Stimulated activated naive CD8-positive, alpha-beta T cell treated with anti-CD3 and anti-CD28 coated beads, Interleukin-15, amount 100 ng/mL, for 72 hours (primary cell): ENCODE measurements at regions not wholly inside any gene's neighbourhood (a gene's known extent, or its start where the extent isn't known, plus 50 kb on each side); places are given as distances from the start of the nearest gene placed in this dataset.
A peak's percentile ranks its signal among the peaks of the same experiment; 100 is the strongest.

Experiments
- ATAC-seq: fragments of 150-1000 bp; cut with Tn5 transposase; 2 replicates; pipeline ENCODE4 v1.10.0; 2021; ENCODE audit warnings: mild to moderate bottlenecking, moderate library complexity
- DNase-seq, 2 donors: peaks; one replicate each; pipeline ENCODE4 v3.0.0; 2021 to 2022
- H3K27ac Mint-ChIP-seq, 2 donors: one replicate each; pipeline ENCODE4 v1.8.0; 2022; ENCODE audit warnings: mild to moderate bottlenecking in 2 of 2, mixed read lengths in 2 of 2, moderate library complexity in 2 of 2
- H3K27me3 Mint-ChIP-seq: one replicate; pipeline ENCODE4 v1.8.0; 2022; ENCODE audit warnings: mixed read lengths
- H3K4me1 Mint-ChIP-seq: one replicate; pipeline ENCODE4 v1.8.0; 2022; ENCODE audit warnings: mild to moderate bottlenecking, mixed read lengths
- H3K4me3 Mint-ChIP-seq, 2 donors: one replicate each; pipeline ENCODE4 v1.8.0; 2022; ENCODE audit warnings: mild to moderate bottlenecking in 2 of 2, mixed read lengths in 2 of 2, moderate library complexity in 1 of 2
- H3K9me3 Mint-ChIP-seq, 2 donors: one replicate each; pipeline ENCODE4 v1.8.0; 2022; ENCODE audit warnings: mixed read lengths in 2 of 2

- peaks cover 14 to 18% of the 10 kb centered on the region in 2 donors for H3K9me3 Mint-ChIP-seq
- H3K27me3 Mint-ChIP-seq: no peaks in the 10 kb centered on the region
- no peaks in the 10 kb centered on the region for H3K4me1 Mint-ChIP-seq
- H3K27ac Mint-ChIP-seq: no peak overlapping the region
- H3K4me3 Mint-ChIP-seq: no peak overlapping the region
- ATAC-seq (no peak), DNase-seq (no peak)
Measured at GRCh38 chr2:42864222-42864621, 71.8 kb upstream of the HAAO start.

DNA sequence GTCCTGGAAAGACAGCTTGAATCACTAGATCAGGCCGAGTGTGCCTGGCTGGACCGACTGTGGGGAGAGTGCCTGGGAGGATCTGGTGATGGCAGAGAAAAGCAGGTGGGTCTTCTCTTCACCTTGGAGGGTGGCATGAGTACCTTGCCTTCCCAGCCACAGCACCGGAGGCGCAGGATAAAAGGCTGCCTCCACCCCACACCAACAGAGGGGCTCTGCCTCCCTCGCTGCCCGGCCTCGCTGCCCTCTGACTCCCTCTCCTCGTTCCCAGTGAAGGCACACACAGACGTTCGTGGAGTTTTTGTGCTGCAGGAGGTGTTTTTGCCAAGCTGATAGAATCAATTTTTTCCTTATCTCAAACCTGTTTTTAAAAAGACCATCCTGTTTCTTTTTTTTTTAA is 71.4 kb upstream of the HAAO start:
- no peak for DNase-seq
- Mint-ChIP-seq H3K9me3 (peaks cover 10 to 13% of the 10 kb centered on the region in 2 donors), H3K4me3 (no peak overlapping the region), H3K27me3 (no peaks in the 10 kb centered on the region), H3K4me1 (no peaks in the 10 kb centered on the region), H3K27ac (peak overlapping the region in 1 of 2 donors; percentile 42)
- ATAC-seq: no peak

GRCh38 chr2:42863320-42863719 is 70.9 kb upstream of the HAAO start:
- Mint-ChIP-seq H3K9me3 (peaks cover 5 to 9% of the 10 kb centered on the region in 2 donors), H3K27ac (peak overlapping the region in 1 of 2 donors; percentile 42), H3K4me1 (no peaks in the 10 kb centered on the region), H3K27me3 (no peaks in the 10 kb centered on the region), H3K4me3 (no peak overlapping the region)
- ATAC-seq (no peak), DNase-seq (no peak)

DNA sequence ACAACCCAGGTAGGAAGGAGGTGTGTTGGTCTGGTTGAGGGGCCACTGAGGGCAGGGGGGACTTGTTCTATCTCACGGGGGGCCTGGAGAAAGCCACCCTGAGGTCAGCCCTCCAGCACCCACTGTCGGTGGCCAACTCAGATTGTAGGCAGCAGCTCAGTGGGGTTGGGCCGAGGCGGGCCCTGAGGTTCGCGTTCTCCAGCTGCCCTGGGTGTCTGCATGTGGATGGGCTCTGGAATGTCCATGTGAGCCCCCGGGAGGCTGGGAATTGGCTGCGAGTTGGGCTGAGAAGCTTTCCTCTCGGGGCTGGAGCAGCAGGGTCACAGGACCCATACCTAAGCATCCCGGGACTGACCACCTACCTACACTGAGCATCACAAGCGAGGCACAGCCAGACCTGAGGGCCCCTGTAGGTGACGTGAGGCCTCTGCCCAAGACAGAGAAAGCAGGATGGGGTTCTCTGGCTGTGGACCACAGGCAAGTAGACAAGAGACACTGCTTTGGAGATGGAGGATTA is 70.3 kb upstream of the HAAO start:
- no peaks in the 10 kb centered on the region for H3K27me3 Mint-ChIP-seq
- no peak overlapping the region for H3K27ac Mint-ChIP-seq
- ATAC-seq: no peak
- DNase-seq: no peak
- H3K4me3 Mint-ChIP-seq: no peak overlapping the region
- no peaks in the 10 kb centered on the region for H3K4me1 Mint-ChIP-seq
- H3K9me3 Mint-ChIP-seq: peaks cover 0 to 5% of the 10 kb centered on the region in 2 donors

- no peaks in the 10 kb centered on the region for H3K4me1 Mint-ChIP-seq
- no peak for ATAC-seq
- peaks cover 0 to 4% of the 10 kb centered on the region in 2 donors for H3K9me3 Mint-ChIP-seq
- H3K4me3 Mint-ChIP-seq: no peak overlapping the region
- DNase-seq: no peak
- H3K27ac Mint-ChIP-seq: no peak overlapping the region
- H3K27me3 Mint-ChIP-seq: no peaks in the 10 kb centered on the region
Measured at GRCh38 chr2:42861321-42861720, 68.9 kb upstream of the HAAO start.

- ATAC-seq: no peak
- no peak for DNase-seq
- Mint-ChIP-seq H3K27me3 (no peaks in the 10 kb centered on the region), H3K4me1 (no peaks in the 10 kb centered on the region), H3K27ac (no peak overlapping the region), H3K4me3 (no peak overlapping the region), H3K9me3 (peaks cover 0 to 4% of the 10 kb centered on the region in 2 donors)
Measured at GRCh38 chr2:42860319-42861094, 68.1 kb upstream of the HAAO start.

- no peak overlapping the region for H3K4me3 Mint-ChIP-seq
- H3K9me3 Mint-ChIP-seq: peaks cover 0 to 4% of the 10 kb centered on the region in 2 donors
- H3K4me1 Mint-ChIP-seq: no peaks in the 10 kb centered on the region
- no peaks in the 10 kb centered on the region for H3K27me3 Mint-ChIP-seq
- H3K27ac Mint-ChIP-seq: no peak overlapping the region
- no peak for DNase-seq
- ATAC-seq: no peak
Measured at GRCh38 chr2:42859791-42860190, 67.4 kb upstream of the HAAO start.

DNA sequence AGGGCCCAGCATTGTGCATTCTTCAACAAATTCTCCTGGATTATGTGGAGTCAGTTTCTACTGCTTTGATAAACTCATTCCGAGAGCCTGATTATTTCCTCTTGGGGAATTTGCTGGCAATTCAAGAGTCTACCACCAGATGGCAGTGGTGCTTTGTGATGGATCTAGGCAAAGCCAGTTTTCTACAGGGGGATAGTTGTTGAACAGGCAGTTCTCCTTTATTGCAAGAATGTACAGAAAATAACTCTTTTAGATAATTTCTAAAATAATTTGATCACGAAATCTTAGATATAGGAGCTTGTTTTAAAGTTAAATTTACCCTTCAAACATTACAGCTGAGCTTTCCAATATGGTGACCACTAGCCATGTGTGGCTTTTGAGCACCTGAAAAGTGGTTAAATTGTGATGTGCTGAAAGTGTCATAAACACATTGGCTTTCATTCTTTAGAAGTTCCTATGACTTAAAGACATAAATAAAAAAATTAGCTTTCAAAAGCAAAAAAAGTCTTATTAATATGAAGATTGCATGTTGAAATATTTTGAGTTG is 66.7 kb upstream of the HAAO start:
- H3K9me3 Mint-ChIP-seq: peaks cover 0 to 4% of the 10 kb centered on the region in 2 donors
- peak; percentile 72 to 73 for DNase-seq
- H3K27ac Mint-ChIP-seq: no peak overlapping the region
- ATAC-seq: no peak
- no peaks in the 10 kb centered on the region for H3K27me3 Mint-ChIP-seq
- H3K4me3 Mint-ChIP-seq: no peak overlapping the region
- H3K4me1 Mint-ChIP-seq: no peaks in the 10 kb centered on the region

DNA sequence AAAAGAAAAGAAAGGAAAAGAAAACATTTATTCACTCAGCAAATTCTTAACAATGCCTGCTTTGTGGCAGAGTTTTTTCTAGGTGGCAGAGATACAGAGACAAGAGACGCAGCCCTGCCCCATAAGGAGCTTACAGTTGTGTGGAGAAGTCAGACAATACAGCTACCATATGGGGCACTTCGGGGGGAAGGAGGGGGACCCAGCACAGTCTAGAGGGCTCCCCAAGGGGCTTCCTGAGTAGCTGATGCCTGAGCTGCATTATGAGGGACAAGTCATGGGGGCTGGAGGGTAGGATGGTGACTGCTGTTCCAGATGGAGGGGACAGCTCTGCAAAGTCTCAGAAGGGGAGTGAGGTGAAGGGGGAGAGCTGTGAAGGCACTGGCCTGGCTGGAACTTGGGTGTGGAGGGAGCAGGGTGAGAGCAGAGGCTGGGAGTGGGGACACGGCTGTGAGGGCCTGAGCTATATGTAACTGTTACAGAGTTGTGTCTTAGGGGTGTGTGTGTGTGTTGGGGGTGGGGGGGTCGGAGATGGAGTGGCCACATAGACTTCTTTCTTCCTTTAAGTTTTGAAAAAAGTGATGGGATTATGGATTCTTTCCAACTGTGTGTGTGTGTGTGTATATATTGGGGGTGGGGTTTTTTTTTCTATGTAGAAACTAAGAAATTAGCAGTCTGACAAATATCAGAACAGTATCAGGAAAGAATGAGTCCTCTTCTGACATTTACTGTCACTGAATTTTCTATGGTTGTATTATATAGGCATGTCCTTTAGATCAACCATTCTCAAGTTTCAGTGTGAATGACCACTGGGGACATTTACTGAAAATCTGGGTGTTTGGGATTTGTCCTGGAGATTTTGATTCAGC is 66.0 kb upstream of the HAAO start:
- no peaks in the 10 kb centered on the region for H3K4me1 Mint-ChIP-seq
- H3K9me3 Mint-ChIP-seq: peaks cover 0 to 4% of the 10 kb centered on the region in 2 donors
- no peak for ATAC-seq
- no peaks in the 10 kb centered on the region for H3K27me3 Mint-ChIP-seq
- no peak for DNase-seq
- H3K27ac Mint-ChIP-seq: peak overlapping the region in 1 of 2 donors; percentile 44
- no peak overlapping the region for H3K4me3 Mint-ChIP-seq

DNA sequence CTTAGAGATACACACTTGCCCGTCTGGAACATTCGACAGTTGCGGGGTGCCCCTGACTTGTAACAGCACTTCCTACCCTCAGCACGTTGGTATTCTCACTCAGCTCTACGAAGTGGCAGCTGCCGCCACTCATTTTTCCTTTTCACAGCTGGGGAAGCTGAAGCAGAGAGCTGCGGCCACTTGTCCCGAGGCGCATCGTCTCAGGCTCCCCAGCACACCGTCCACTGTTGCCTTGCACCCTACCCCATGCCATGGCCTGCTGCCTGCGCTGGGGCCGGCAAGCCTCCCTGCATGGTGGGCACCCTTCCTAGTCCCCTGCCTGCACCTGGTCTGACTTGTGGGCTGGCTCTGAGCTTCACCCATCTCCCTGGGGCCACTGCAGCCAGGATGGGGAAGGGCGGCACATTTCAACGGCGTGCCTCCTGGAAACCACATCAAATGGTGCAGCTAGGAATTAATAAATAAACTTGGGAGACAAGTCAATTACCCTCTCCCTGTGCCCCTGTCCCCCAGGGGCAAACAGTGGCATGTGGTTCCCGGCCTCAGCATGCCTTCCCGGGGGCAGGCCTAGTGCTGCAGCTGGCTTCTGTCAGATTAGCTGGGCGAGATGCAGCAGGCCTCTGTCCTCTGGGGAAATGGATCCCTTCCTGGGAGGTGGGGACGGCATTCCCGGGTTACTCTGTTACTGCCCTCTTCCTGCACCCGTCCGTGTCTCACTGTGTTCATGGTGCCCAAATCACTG is 64.7 kb upstream of the HAAO start:
- no peak for ATAC-seq
- Mint-ChIP-seq H3K27me3 (no peaks in the 10 kb centered on the region), H3K4me3 (no peak overlapping the region), H3K9me3 (peaks cover 0 to 4% of the 10 kb centered on the region in 2 donors), H3K4me1 (no peaks in the 10 kb centered on the region), H3K27ac (peak overlapping the region in 1 of 2 donors; percentile 11)
- no peak for DNase-seq

GRCh38 chr2:42856106-42856860 is 63.9 kb upstream of the HAAO start:
- no peak overlapping the region for H3K27ac Mint-ChIP-seq
- H3K27me3 Mint-ChIP-seq: no peaks in the 10 kb centered on the region
- no peaks in the 10 kb centered on the region for H3K4me1 Mint-ChIP-seq
- no peak overlapping the region for H3K4me3 Mint-ChIP-seq
- no peak for DNase-seq
- ATAC-seq: no peak
- peaks cover 0 to 4% of the 10 kb centered on the region in 2 donors for H3K9me3 Mint-ChIP-seq

DNA sequence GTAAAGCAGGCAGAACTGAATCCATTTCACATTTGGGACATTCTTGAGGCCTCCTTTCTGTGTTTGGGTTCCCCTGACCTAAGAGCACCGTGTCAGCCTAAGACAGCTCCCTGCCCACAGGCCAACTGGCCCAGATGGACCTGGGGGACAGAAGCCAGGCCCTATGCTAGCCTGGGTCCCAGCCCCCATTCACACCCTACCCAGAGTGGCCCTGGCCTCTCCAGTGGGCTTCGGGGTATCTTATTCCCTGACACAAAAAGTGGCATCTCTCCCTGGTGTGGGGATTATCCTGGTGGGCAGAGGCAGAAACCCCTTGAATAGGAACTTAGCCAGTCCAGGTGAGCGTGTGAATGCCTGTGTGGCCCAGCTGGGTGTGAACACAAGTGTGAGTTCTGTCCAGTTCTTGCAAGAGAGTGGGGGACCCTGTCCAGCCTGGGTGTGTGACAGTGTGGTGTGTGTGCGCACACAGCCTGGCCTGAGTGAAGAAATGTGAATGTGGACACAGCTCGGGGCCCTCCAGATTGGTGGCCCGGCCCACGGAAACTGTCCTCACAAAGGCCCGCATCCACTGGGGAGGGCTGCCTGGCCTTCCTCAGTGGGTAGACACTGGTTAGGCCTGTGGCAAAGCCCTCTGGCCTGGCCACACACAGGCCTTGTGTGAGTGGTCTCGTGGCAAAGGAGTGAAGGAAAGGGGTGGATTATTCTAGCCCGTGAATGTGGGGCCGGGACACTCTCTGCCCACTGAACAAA is 63.0 kb upstream of the HAAO start:
- no peaks in the 10 kb centered on the region for H3K4me1 Mint-ChIP-seq
- no peaks in the 10 kb centered on the region for H3K9me3 Mint-ChIP-seq
- no peak for ATAC-seq
- H3K27ac Mint-ChIP-seq: peak overlapping the region in 1 of 2 donors; percentile 49
- DNase-seq: no peak
- H3K4me3 Mint-ChIP-seq: no peak overlapping the region
- H3K27me3 Mint-ChIP-seq: no peaks in the 10 kb centered on the region

DNA sequence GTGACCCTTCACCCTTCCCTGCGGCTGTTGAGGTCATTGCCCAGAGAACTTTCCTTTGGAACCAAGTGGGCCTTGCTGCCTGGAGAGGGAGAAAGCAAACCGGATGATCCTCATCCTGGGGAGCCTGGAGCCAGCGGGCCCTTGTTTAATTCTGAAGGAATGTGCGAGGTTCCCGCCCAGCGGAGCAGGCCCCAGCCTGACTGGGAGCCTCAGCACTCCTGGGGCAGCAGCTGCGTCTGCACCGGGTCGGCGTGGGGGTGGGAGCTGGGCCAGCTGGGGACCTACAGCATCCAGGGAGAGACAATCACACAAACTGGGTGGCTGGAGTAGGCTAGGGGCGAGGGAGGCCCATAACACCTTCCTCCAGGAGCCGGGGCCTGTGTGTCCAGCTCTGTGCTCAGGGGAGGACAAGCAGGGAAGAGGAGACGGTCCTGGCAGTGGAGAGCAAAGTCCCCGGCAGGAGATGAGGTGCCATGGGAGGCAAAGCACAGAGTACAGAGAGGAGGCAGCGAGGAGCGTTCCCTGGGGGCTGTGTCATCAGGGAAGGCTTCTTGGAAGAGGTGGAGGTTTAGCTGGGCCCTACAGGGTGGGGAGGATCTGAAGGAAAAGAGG is 61.9 kb upstream of the HAAO start:
- Mint-ChIP-seq H3K27me3 (no peaks in the 10 kb centered on the region), H3K9me3 (no peaks in the 10 kb centered on the region), H3K4me3 (no peak overlapping the region), H3K4me1 (no peaks in the 10 kb centered on the region), H3K27ac (no peak overlapping the region)
- no peak for ATAC-seq
- DNase-seq: no peak
